ENCODE measurements at regions not wholly inside any gene's neighbourhood (a gene's known extent, or its start where the extent isn't known, plus 50 kb on each side); places are given as distances from the start of the nearest gene placed in this dataset.
A peak's percentile ranks its signal among the peaks of the same experiment; 100 is the strongest.

DNA sequence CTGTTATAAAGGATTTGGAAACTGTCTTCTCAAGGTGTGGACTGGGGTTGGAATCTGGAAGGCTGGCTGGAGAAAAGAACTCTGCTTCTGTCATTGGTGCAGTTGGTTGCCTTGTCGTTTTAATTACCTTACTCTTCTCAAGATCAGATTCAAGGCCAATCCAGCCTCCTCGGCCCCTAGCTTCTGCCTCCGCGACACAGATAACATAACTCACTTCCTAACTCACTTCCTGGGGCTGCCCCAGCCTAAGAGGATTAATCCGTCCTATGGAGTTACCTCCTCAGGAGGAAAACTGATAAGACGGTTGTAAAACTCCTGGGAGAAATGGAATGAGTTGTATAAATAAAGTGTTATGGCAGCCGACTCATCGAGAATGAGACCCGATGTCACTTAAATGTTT, 389.1 kb upstream of the WWC1 start:
- intact Hi-C loops (cut with micrococcal nuclease): no loop called here
- DNase-seq (no peak), ATAC-seq (no peak)
- no peak overlapping the region for H3K4me3 ChIP-seq (ENCODE audit: low read length)
- H3K27ac Mint-ChIP-seq: no peak overlapping the region
- no peaks in the 10 kb centered on the region for H3K36me3 ChIP-seq (ENCODE audit: control insufficient read depth in 2 of 3, insufficient read depth in 3 of 3, low read length in 3 of 3)
- CTCF ChIA-PET: no interaction called here
- POLR2A ChIA-PET: no interaction called here
- H3K36me3 Mint-ChIP-seq: no peaks in the 10 kb centered on the region
- H3K4me3 Mint-ChIP-seq: no peak overlapping the region
- H3K4me1 ChIP-seq (ENCODE audit: control insufficient read depth in 2 of 2, insufficient read depth in 2 of 2, low read length in 2 of 2): no peaks in the 10 kb centered on the region
- no peaks in the 10 kb centered on the region for H3K9me3 ChIP-seq (ENCODE audit: control insufficient read depth in 2 of 3, low read length in 3 of 3)
- peaks cover 0 to 2% (median 0%) of the 10 kb centered on the region in 11 donors for H3K9me3 Mint-ChIP-seq
- H3K27ac ChIP-seq (ENCODE audit: low read depth, low read length): no peak overlapping the region
- H3K27me3 ChIP-seq (ENCODE audit: control insufficient read depth in 2 of 2, insufficient read depth in 2 of 2, low read length in 2 of 2): no peaks in the 10 kb centered on the region
- H3K4me1 Mint-ChIP-seq: no peaks in the 10 kb centered on the region
- peaks cover 0 to 23% (median 4%) of the 10 kb centered on the region in 5 donors for H3K27me3 Mint-ChIP-seq

DNA sequence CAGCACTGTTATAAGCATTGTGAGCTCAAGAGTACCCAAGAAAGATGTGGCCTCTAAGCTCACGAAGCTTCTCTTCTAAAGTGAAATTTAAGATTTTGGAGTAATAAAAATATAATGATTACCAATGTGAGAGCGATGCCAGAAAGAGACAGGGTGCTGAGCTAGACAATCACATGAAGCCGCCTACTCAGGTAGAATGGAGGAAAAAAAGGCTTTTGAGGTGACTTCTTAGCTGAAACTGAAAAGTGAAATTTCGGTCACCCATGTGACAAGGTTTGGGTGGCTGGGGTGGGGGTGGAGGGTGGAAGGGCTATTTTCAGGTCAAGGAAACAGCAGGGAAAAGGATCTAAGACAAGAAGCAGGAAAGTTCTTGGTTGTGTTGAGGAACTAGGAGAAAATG, 388.2 kb upstream of the WWC1 start:
- Histone ChIP-seq H3K27ac (ENCODE audit: low read depth, low read length) (no peak overlapping the region), H3K4me3 (ENCODE audit: low read length) (no peak overlapping the region), H3K27me3 (ENCODE audit: control insufficient read depth in 2 of 2, insufficient read depth in 2 of 2, low read length in 2 of 2) (no peaks in the 10 kb centered on the region), H3K9me3 (ENCODE audit: control insufficient read depth in 2 of 3, low read length in 3 of 3) (no peaks in the 10 kb centered on the region), H3K36me3 (ENCODE audit: control insufficient read depth in 2 of 3, insufficient read depth in 3 of 3, low read length in 3 of 3) (no peaks in the 10 kb centered on the region), H3K4me1 (ENCODE audit: control insufficient read depth in 2 of 2, insufficient read depth in 2 of 2, low read length in 2 of 2) (no peaks in the 10 kb centered on the region)
- ChIA-PET POLR2A (no interaction called here), CTCF (no interaction called here)
- Mint-ChIP-seq H3K27me3 (peaks cover 0 to 19% (median 4%) of the 10 kb centered on the region in 5 donors), H3K9me3 (peaks cover 0 to 2% (median 0%) of the 10 kb centered on the region in 11 donors), H3K4me3 (no peak overlapping the region), H3K4me1 (no peaks in the 10 kb centered on the region), H3K27ac (peak overlapping the region in 1 of 9 donors; percentile 76), H3K36me3 (no peaks in the 10 kb centered on the region)
- ATAC-seq: no peak
- DNase-seq: no peak
- intact Hi-C loops (cut with micrococcal nuclease): no loop called here

DNA sequence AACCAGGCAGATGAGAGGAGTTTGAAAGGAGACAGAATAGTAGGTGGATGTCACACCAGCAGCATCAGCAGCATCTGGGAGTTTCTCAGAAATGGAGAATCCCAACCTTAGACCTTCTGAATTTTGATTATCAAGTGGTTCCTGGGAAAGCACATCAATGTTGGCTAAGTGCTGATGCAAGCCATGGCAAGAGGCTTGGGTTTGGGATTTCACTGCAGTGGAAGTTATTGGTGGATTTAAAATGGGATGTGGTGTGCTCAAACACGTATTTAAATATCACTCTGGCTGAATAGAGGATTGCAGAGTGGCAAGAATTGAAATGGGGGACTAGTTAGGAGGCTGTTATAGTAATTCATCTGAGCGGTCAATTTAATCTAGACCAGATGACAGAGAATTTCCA, 387.8 kb upstream of the WWC1 start:
- no peaks in the 10 kb centered on the region for H3K4me1 ChIP-seq (ENCODE audit: control insufficient read depth in 2 of 2, insufficient read depth in 2 of 2, low read length in 2 of 2)
- H3K36me3 ChIP-seq (ENCODE audit: control insufficient read depth in 2 of 3, insufficient read depth in 3 of 3, low read length in 3 of 3): no peaks in the 10 kb centered on the region
- H3K27me3 Mint-ChIP-seq: peaks cover 0 to 15% (median 4%) of the 10 kb centered on the region in 5 donors
- intact Hi-C loops (cut with micrococcal nuclease): no loop called here
- peak overlapping the region in 1 of 9 donors; percentile 76 for H3K27ac Mint-ChIP-seq
- ATAC-seq: no peak
- ChIA-PET CTCF (no interaction called here), POLR2A (no interaction called here)
- DNase-seq: no peak
- peaks cover 0 to 2% (median 0%) of the 10 kb centered on the region in 11 donors for H3K9me3 Mint-ChIP-seq
- no peak overlapping the region for H3K27ac ChIP-seq (ENCODE audit: low read depth, low read length)
- no peaks in the 10 kb centered on the region for H3K9me3 ChIP-seq (ENCODE audit: control insufficient read depth in 2 of 3, low read length in 3 of 3)
- H3K4me3 Mint-ChIP-seq: no peak overlapping the region
- H3K4me1 Mint-ChIP-seq: no peaks in the 10 kb centered on the region
- H3K36me3 Mint-ChIP-seq: no peaks in the 10 kb centered on the region
- H3K27me3 ChIP-seq (ENCODE audit: control insufficient read depth in 2 of 2, insufficient read depth in 2 of 2, low read length in 2 of 2): no peaks in the 10 kb centered on the region
- no peak overlapping the region for H3K4me3 ChIP-seq (ENCODE audit: low read length)

GRCh38 chr5:167905919-167906853, 385.3 kb upstream of the WWC1 start:
- H3K9me3 ChIP-seq (ENCODE audit: control insufficient read depth in 2 of 3, low read length in 3 of 3): no peaks in the 10 kb centered on the region
- H3K27me3 ChIP-seq (ENCODE audit: control insufficient read depth in 2 of 2, insufficient read depth in 2 of 2, low read length in 2 of 2): no peaks in the 10 kb centered on the region
- DNase-seq (no peak), ATAC-seq (no peak)
- no peaks in the 10 kb centered on the region for H3K4me1 Mint-ChIP-seq
- H3K4me3 Mint-ChIP-seq: no peak overlapping the region
- no peak overlapping the region for H3K27ac Mint-ChIP-seq
- H3K4me1 ChIP-seq (ENCODE audit: control insufficient read depth in 2 of 2, insufficient read depth in 2 of 2, low read length in 2 of 2): no peaks in the 10 kb centered on the region
- no peaks in the 10 kb centered on the region for H3K36me3 Mint-ChIP-seq
- peaks cover 0 to 1% (median 0%) of the 10 kb centered on the region in 11 donors for H3K9me3 Mint-ChIP-seq
- ChIA-PET POLR2A (no interaction called here), CTCF (no interaction called here)
- no peak overlapping the region for H3K4me3 ChIP-seq (ENCODE audit: low read length)
- peaks cover 0 to 21% (median 3%) of the 10 kb centered on the region in 5 donors for H3K27me3 Mint-ChIP-seq
- no peak overlapping the region for H3K27ac ChIP-seq (ENCODE audit: low read depth, low read length)
- no peaks in the 10 kb centered on the region for H3K36me3 ChIP-seq (ENCODE audit: control insufficient read depth in 2 of 3, insufficient read depth in 3 of 3, low read length in 3 of 3)
- intact Hi-C loops (cut with micrococcal nuclease): no loop called here

DNA sequence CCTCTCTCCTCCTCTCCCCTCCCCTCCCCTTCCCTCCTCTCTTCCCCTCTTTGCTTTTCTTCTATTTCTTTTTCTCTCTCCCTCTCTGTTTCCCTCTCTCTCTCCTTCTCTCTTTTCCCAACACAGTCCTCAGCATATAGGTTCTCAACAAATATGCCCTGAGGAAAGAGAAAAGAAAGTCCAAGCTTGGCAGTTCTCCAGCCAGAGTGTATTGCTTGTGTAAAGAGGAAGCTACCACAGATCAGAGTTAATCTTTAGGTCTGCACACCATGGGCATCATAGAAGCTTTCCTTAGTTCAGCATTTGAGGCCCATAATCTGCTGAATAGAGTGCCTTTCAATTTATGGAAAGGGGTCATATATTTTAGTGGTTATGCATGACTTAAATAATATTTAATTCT, 382.8 kb upstream of the WWC1 start:
- CTCF ChIA-PET: no interaction called here
- no peaks in the 10 kb centered on the region for H3K36me3 Mint-ChIP-seq
- no peaks in the 10 kb centered on the region for H3K36me3 ChIP-seq (ENCODE audit: control insufficient read depth in 2 of 3, insufficient read depth in 3 of 3, low read length in 3 of 3)

GRCh38 chr5:167912941-167913665, 378.3 kb upstream of the WWC1 start:
- ATAC-seq (no peak), DNase-seq (no peak)
- peaks cover 0 to 40% (median 3%) of the 10 kb centered on the region in 5 donors for H3K27me3 Mint-ChIP-seq
- H3K4me3 Mint-ChIP-seq: no peak overlapping the region
- Histone ChIP-seq H3K27ac (ENCODE audit: low read depth, low read length) (no peak overlapping the region), H3K27me3 (ENCODE audit: control insufficient read depth in 2 of 2, insufficient read depth in 2 of 2, low read length in 2 of 2) (no peaks in the 10 kb centered on the region), H3K36me3 (ENCODE audit: control insufficient read depth in 2 of 3, insufficient read depth in 3 of 3, low read length in 3 of 3) (no peaks in the 10 kb centered on the region), H3K4me3 (ENCODE audit: low read length) (no peak overlapping the region), H3K9me3 (ENCODE audit: control insufficient read depth in 2 of 3, low read length in 3 of 3) (no peaks in the 10 kb centered on the region), H3K4me1 (ENCODE audit: control insufficient read depth in 2 of 2, insufficient read depth in 2 of 2, low read length in 2 of 2) (no peaks in the 10 kb centered on the region)
- H3K4me1 Mint-ChIP-seq: no peaks in the 10 kb centered on the region
- CTCF ChIA-PET: no interaction called here
- peaks cover 0 to 6% (median 0%) of the 10 kb centered on the region in 5 donors for H3K36me3 Mint-ChIP-seq
- no peak overlapping the region for H3K27ac Mint-ChIP-seq
- intact Hi-C loops (cut with micrococcal nuclease): no loop called here
- peaks cover 0 to 10% (median 0%) of the 10 kb centered on the region in 11 donors for H3K9me3 Mint-ChIP-seq
- POLR2A ChIA-PET: no interaction called here

More for the DNA sequence above, 382.8 kb upstream of the WWC1 start:
- POLR2A ChIA-PET: no interaction called here
- H3K4me3 Mint-ChIP-seq: no peak overlapping the region
- intact Hi-C loops (cut with micrococcal nuclease): no loop called here
- H3K9me3 Mint-ChIP-seq: peaks cover 0 to 3% (median 0%) of the 10 kb centered on the region in 11 donors
- no peaks in the 10 kb centered on the region for H3K27me3 ChIP-seq (ENCODE audit: control insufficient read depth in 2 of 2, insufficient read depth in 2 of 2, low read length in 2 of 2)
- H3K27ac Mint-ChIP-seq: no peak overlapping the region
- no peak for DNase-seq
- no peaks in the 10 kb centered on the region for H3K4me1 ChIP-seq (ENCODE audit: control insufficient read depth in 2 of 2, insufficient read depth in 2 of 2, low read length in 2 of 2)
- H3K4me3 ChIP-seq (ENCODE audit: low read length): no peak overlapping the region
- no peak overlapping the region for H3K27ac ChIP-seq (ENCODE audit: low read depth, low read length)
- no peak for ATAC-seq
- H3K27me3 Mint-ChIP-seq: peaks cover 0 to 31% (median 3%) of the 10 kb centered on the region in 5 donors
- H3K4me1 Mint-ChIP-seq: no peaks in the 10 kb centered on the region
- H3K9me3 ChIP-seq (ENCODE audit: control insufficient read depth in 2 of 3, low read length in 3 of 3): no peaks in the 10 kb centered on the region

Measured in naive thymus-derived CD4-positive, alpha-beta T cell (primary cell).